H1 (cell line): ENCODE measurements at regions not wholly inside any gene's neighbourhood (a gene's known extent, or its start where the extent isn't known, plus 50 kb on each side); places are given as distances from the start of the nearest gene placed in this dataset.

Experiments
- CTCF ChIA-PET: fragments of 300-600 bp; sonication (Branson Sonifier 250); formaldehyde crosslinking; loops from one replicate; lab custom pipeline; 2021; ENCODE audit not compliant: partially characterized antibody; lab: Charles Lee
- POLR2A ChIA-PET: fragments of 300-600 bp; sonication (Branson Sonifier 250); formaldehyde crosslinking; loops from one replicate; lab custom pipeline; 2021; ENCODE audit warnings: inconsistent platforms; ENCODE audit not compliant: partially characterized antibody; lab: Charles Lee
- DNase-seq, 2 experiments: peaks; one replicate each; pipeline versions ENCODE4 v3.0.0 to v3.0.0-alpha.2; 2010 to 2022; ENCODE audit warnings: low spot score in 2 of 2, low read depth in 1 of 2, mixed read lengths in 1 of 2
- FAIRE-seq: peaks from 2 replicates; lab custom pipeline; 2011; peaks lifted over from hg19 to GRCh38; lab: Jason Lieb, UNC
- H2AFZ ChIP-seq: 2 replicates; pipeline ENCODE4 v1.8.1; 2012; ENCODE audit warnings: low read length, inconsistent platforms
- H2AK5ac ChIP-seq: 2 replicates; pipeline ENCODE4 v1.6.1; 2013; ENCODE audit warnings: low read depth, low read length
- H2BK120ac ChIP-seq: replicated peaks from 2 replicates; pipeline ENCODE3; 2013; ENCODE audit warnings: low read depth, low read length, inconsistent platforms
- H2BK12ac ChIP-seq: 2 replicates; pipeline ENCODE4 v1.6.1; 2013; ENCODE audit warnings: low read depth, low read length
- H2BK15ac ChIP-seq: 2 replicates; pipeline ENCODE4 v1.6.1; 2013; ENCODE audit warnings: low read length
- H2BK20ac ChIP-seq: 2 replicates; pipeline ENCODE4 v1.6.1; 2013; ENCODE audit warnings: low read length
- H2BK5ac ChIP-seq: 2 replicates; pipeline ENCODE4 v1.6.1; 2013; ENCODE audit warnings: low read depth, low read length
- H3K14ac ChIP-seq: 2 replicates; pipeline ENCODE4 v1.6.1; 2013; ENCODE audit warnings: inconsistent platforms; ENCODE audit not compliant: insufficient read length
- H3K18ac ChIP-seq: 2 replicates; pipeline ENCODE4 v1.6.1; 2013; ENCODE audit warnings: low read length; ENCODE audit errors: extremely low read depth
- H3K23ac ChIP-seq: 2 replicates; pipeline ENCODE4 v1.6.1; 2013; ENCODE audit warnings: inconsistent platforms; ENCODE audit not compliant: insufficient read length
- H3K23me2 ChIP-seq: 2 replicates; pipeline ENCODE4 v1.6.1; 2013; ENCODE audit warnings: low read depth, low read length
- H3K27ac ChIP-seq: 2 replicates; pipeline ENCODE4 v1.6.1; 2011; ENCODE audit warnings: low read depth, low read length, inconsistent platforms
- H3K27me3 ChIP-seq, 4 experiments: replicated peaks in 1 of 4; 1 replicate in 1 of 4; 2 replicates in 3 of 4; pipeline versions ENCODE4 v1.6.1 to v1.8.1; 2011 to 2013; ENCODE audit warnings: low read length in 3 of 4, mild to moderate bottlenecking in 3 of 4, inconsistent platforms in 2 of 4, mixed read lengths in 2 of 4, moderate library complexity in 1 of 4; ENCODE audit not compliant: control insufficient read depth in 3 of 4, insufficient read depth in 3 of 4; ENCODE audit errors: extremely low read depth in 1 of 4
- H3K36me3 ChIP-seq, 4 experiments: 2 replicates each; pipeline versions ENCODE4 v1.6.1 to v1.8.1; 2011 to 2013; ENCODE audit warnings: mild to moderate bottlenecking in 4 of 4, low read length in 3 of 4, moderate library complexity in 2 of 4, control low read depth in 1 of 4, inconsistent platforms in 1 of 4; ENCODE audit not compliant: insufficient read depth in 4 of 4, control insufficient read depth in 2 of 4
- H3K4ac ChIP-seq: replicated peaks from 2 replicates; pipeline ENCODE3; 2013; ENCODE audit warnings: low read length, low read depth, mixed read lengths, inconsistent platforms; ENCODE audit not compliant: insufficient read length
- H3K4me1 ChIP-seq, 4 experiments: replicated peaks in 1 of 4; 1 replicate in 1 of 4; 2 replicates in 3 of 4; pipeline versions ENCODE4 v1.6.1 to v1.8.1; 2011 to 2013; ENCODE audit warnings: low read length in 3 of 4, inconsistent platforms in 2 of 4, mixed read lengths in 1 of 4; ENCODE audit not compliant: insufficient read depth in 4 of 4, control insufficient read depth in 3 of 4
- H3K4me2 ChIP-seq, 2 experiments: 2 replicates each; pipeline versions ENCODE4 v1.6.1 to v1.8.1; 2011 to 2013; ENCODE audit warnings: low read depth in 2 of 2, low read length in 2 of 2, control low read depth in 1 of 2, inconsistent platforms in 1 of 2, mild to moderate bottlenecking in 1 of 2; ENCODE audit not compliant: insufficient read depth in 1 of 2
- H3K4me3 ChIP-seq, 4 experiments: fragments of 200-600, 300-600 bp in 1 of 4; sonication (generic), shearing (Covaris generic), sonication (Bioruptor Twin) in 1 of 4; 2 replicates each; pipeline versions ENCODE4 v1.5.1 to v1.8.1; 2011 to 2016; ENCODE audit warnings: low read length in 4 of 4, low read depth in 3 of 4, control low read depth in 2 of 4, inconsistent platforms in 2 of 4, mild to moderate bottlenecking in 2 of 4, mixed read lengths in 1 of 4, moderate library complexity in 1 of 4; ENCODE audit not compliant: insufficient read depth in 2 of 4; ENCODE audit errors: extremely low read depth in 1 of 4
- H3K56ac ChIP-seq: replicated peaks from 2 replicates; pipeline ENCODE3; 2013; ENCODE audit warnings: low read depth, mild to moderate bottlenecking, mixed read lengths, low read length, inconsistent platforms; ENCODE audit not compliant: insufficient read length
- H3K79me1 ChIP-seq: 2 replicates; pipeline ENCODE4 v1.6.1; 2013; ENCODE audit warnings: low read depth, low read length, control low read depth
- H3K79me2 ChIP-seq, 2 experiments: 2 replicates each; pipeline versions ENCODE4 v1.6.1 to v1.8.1; 2012 to 2013; ENCODE audit warnings: low read length in 2 of 2, mild to moderate bottlenecking in 2 of 2, inconsistent platforms in 1 of 2; ENCODE audit not compliant: insufficient read depth in 2 of 2, control insufficient read depth in 1 of 2
- H3K9ac ChIP-seq, 4 experiments: replicated peaks in 1 of 4; 1 replicate in 1 of 4; 2 replicates in 3 of 4; pipeline versions ENCODE4 v1.6.1 to v1.8.1; 2011 to 2013; ENCODE audit warnings: low read depth in 3 of 4, low read length in 3 of 4, control low read depth in 2 of 4, mild to moderate bottlenecking in 2 of 4, moderate library complexity in 2 of 4, inconsistent platforms in 1 of 4; ENCODE audit errors: extremely low read depth in 1 of 4
- H3K9me3 ChIP-seq, 2 experiments: 2 replicates each; pipeline versions ENCODE4 v1.6.1 to v1.8.1; 2012 to 2013; ENCODE audit warnings: mild to moderate bottlenecking in 2 of 2, moderate library complexity in 2 of 2, control low read depth in 1 of 2, inconsistent platforms in 1 of 2, low read depth in 1 of 2, low read length in 1 of 2, mixed read lengths in 1 of 2; ENCODE audit not compliant: insufficient read depth in 2 of 2
- H4K20me1 ChIP-seq, 2 experiments: replicated peaks in 1 of 2; 2 replicates each; pipeline versions ENCODE3 to v1.8.1; 2011 to 2013; ENCODE audit warnings: inconsistent platforms in 2 of 2, low read length in 2 of 2, mild to moderate bottlenecking in 1 of 2; ENCODE audit not compliant: insufficient read depth in 2 of 2, control insufficient read depth in 1 of 2
- H4K5ac ChIP-seq: 2 replicates; pipeline ENCODE4 v1.6.1; 2013; ENCODE audit warnings: low read length, low read depth, mixed read lengths, inconsistent platforms; ENCODE audit not compliant: insufficient read length
- H4K8ac ChIP-seq: 2 replicates; pipeline ENCODE4 v1.8.0; 2013; ENCODE audit warnings: mild to moderate bottlenecking, moderate library complexity, low read length, inconsistent platforms; ENCODE audit not compliant: insufficient read depth; ENCODE audit errors: extremely low read depth
- H4K91ac ChIP-seq: replicated peaks from 2 replicates; pipeline ENCODE3; 2013; ENCODE audit warnings: low read length, mixed read lengths, inconsistent platforms; ENCODE audit not compliant: insufficient read length
- BACH1 ChIP-seq: IDR thresholded peaks from 2 replicates; pipeline ENCODE4 v1.6.1; 2012; ENCODE audit warnings: low read length, improper control_type of control experiment
- CTBP2 ChIP-seq: IDR thresholded peaks from 2 replicates; pipeline ENCODE4 v1.7.0; 2011; ENCODE audit warnings: borderline replicate concordance, mild to moderate bottlenecking, moderate library complexity, mixed read lengths, low read length; ENCODE audit not compliant: insufficient read depth, insufficient read length
- E2F6 ChIP-seq: IDR thresholded peaks from 2 replicates; pipeline ENCODE4 v1.6.1; 2012; ENCODE audit warnings: inconsistent platforms
- HDAC6 ChIP-seq: IDR thresholded peaks from one replicate; pipeline ENCODE4 v1.7.1; 2012; ENCODE audit warnings: low read depth, mild to moderate bottlenecking, inconsistent platforms, low read length, moderate library complexity
- KDM1A ChIP-seq: fragments of 200-600, 300-600 bp; sonication (generic); IDR thresholded peaks from 2 replicates; pipeline ENCODE4 v1.7.1; 2016; ENCODE audit warnings: mild to moderate bottlenecking, low read length, borderline replicate concordance
- MAFK ChIP-seq: IDR thresholded peaks from 2 replicates; pipeline ENCODE4 v1.6.1; 2012; ENCODE audit warnings: low read depth, mild to moderate bottlenecking, improper control_type of control experiment, low read length
- PHF8 ChIP-seq: fragments of 200-600 bp; sonication (generic); conservative IDR thresholded peaks from 2 replicates; pipeline ENCODE4 v1.7.1; 2012; ENCODE audit warnings: low read depth, mild to moderate bottlenecking, inconsistent platforms, low read length, moderate library complexity
- POLR2A ChIP-seq, 2 experiments: IDR thresholded peaks; 1 replicate in 1 of 2; 2 replicates in 1 of 2; pipeline ENCODE4 v1.6.1; 2011; ENCODE audit warnings: low read depth in 2 of 2, low read length in 2 of 2, mild to moderate bottlenecking in 2 of 2; ENCODE audit errors: control extremely low read depth in 1 of 2
- RAD21 ChIP-seq, 2 experiments: IDR thresholded peaks in 1 of 2; conservative IDR thresholded peaks in 1 of 2; 2 replicates each; pipeline ENCODE4 v1.6.1; 2011; ENCODE audit warnings: low read depth in 2 of 2, low read length in 2 of 2, improper control_type of control experiment in 1 of 2, inconsistent platforms in 1 of 2, mild to moderate bottlenecking in 1 of 2, moderate library complexity in 1 of 2
- RBBP5 ChIP-seq: IDR thresholded peaks from 2 replicates; pipeline ENCODE4 v1.7.1; 2012; ENCODE audit warnings: low read depth, mild to moderate bottlenecking, inconsistent platforms, low read length, moderate library complexity, borderline replicate concordance
- RNF2 ChIP-seq: fragments of 200-900, 300-1000 bp; sonication (generic); IDR thresholded peaks from 2 replicates; pipeline ENCODE4 v1.7.1; 2016; ENCODE audit warnings: borderline replicate concordance, low read depth, mild to moderate bottlenecking, antibody characterized with exemption, low read length; ENCODE audit not compliant: poor library complexity, severe bottlenecking; ENCODE audit errors: missing control alignments
- SP4 ChIP-seq: IDR thresholded peaks from 2 replicates; pipeline ENCODE4 v1.6.1; 2012; ENCODE audit warnings: low read length, inconsistent platforms
- TAF1 ChIP-seq: IDR thresholded peaks from 2 replicates; pipeline ENCODE4 v1.6.1; 2011; ENCODE audit warnings: mild to moderate bottlenecking, low read depth, low read length
- TAF7 ChIP-seq: optimal IDR thresholded peaks from 2 replicates; pipeline ENCODE3; 2011; ENCODE audit warnings: low read depth, mild to moderate bottlenecking, inconsistent platforms, low read length, moderate library complexity, borderline replicate concordance
- YY1 ChIP-seq: IDR thresholded peaks from 2 replicates; pipeline ENCODE4 v1.6.1; 2011; ENCODE audit warnings: low read depth, mild to moderate bottlenecking, low read length

DNA sequence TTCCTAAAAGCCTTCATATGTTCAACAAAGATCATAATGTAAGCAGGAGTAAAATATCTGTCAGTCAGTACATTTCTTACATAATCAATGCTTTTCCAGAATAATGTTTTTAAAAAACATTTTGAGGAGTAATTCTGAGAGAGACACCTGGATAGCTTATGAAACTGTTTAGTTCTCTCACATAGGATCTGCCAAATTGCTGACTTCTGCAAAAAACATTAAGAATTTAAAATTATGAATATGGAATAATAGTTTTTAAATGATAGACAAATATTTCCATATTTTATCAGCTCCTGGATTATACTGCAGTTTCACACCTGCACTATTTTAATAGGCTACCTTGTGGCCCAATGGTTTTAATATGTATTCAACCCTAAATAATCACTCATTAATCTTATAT lies 142.7 kb upstream of the RUNX1 start:
- no peaks in the 10 kb centered on the region for H3K4me1 ChIP-seq
- no peaks in the 10 kb centered on the region for H3K79me2 ChIP-seq
- no peak overlapping the region for H2AK5ac ChIP-seq
- H3K79me1 ChIP-seq: no peaks in the 10 kb centered on the region
- no peak overlapping the region for H3K27ac ChIP-seq
- H2BK5ac ChIP-seq: no peak overlapping the region
- ChIA-PET POLR2A (no interaction called here), CTCF (no interaction called here)
- H3K23me2 ChIP-seq: no peaks in the 10 kb centered on the region; the same call in 1 of the 2 replicates
- H2BK120ac ChIP-seq: no peak overlapping the region
- no peak overlapping the region for H4K8ac ChIP-seq
- H2BK20ac ChIP-seq: no peak overlapping the region
- H4K91ac ChIP-seq: no peak overlapping the region
- H3K18ac ChIP-seq: no peak overlapping the region
- H2AFZ ChIP-seq: no peak overlapping the region
- no peaks in the 10 kb centered on the region for H3K36me3 ChIP-seq
- no peak overlapping the region for H4K5ac ChIP-seq
- no peak overlapping the region for H3K23ac ChIP-seq
- no peak overlapping the region for H3K4ac ChIP-seq
- no peak overlapping the region for H3K4me2 ChIP-seq
- H3K4me3 ChIP-seq: no peak overlapping the region
- H3K9ac ChIP-seq: no peak overlapping the region
- H3K9me3 ChIP-seq: no peaks in the 10 kb centered on the region
- no peak overlapping the region for H2BK15ac ChIP-seq
- H3K27me3 ChIP-seq: no peaks in the 10 kb centered on the region
- DNase-seq (no peak), FAIRE-seq (no peak)
- H3K14ac ChIP-seq: no peak overlapping the region
- no peak overlapping the region for H3K56ac ChIP-seq
- H4K20me1 ChIP-seq: no peaks in the 10 kb centered on the region
- no peak overlapping the region for H2BK12ac ChIP-seq
- TF ChIP-seq RAD21 (IDR thresholded peaks at IDR 0.05 in 1 of 2, conservative IDR thresholded peaks at IDR 0.05 in 1 of 2; ENCODE audit: low read depth in 2 of 2, low read length in 2 of 2) (no peak), MAFK (no peak), TAF1 (no peak), YY1 (no peak), E2F6 (no peak), PHF8 (no peak), HDAC6 (no peak), RNF2 (no peak), TAF7 (no peak), KDM1A (no peak), BACH1 (no peak), POLR2A (IDR thresholded peaks at IDR 0.05; ENCODE audit: control extremely low read depth in 1 of 2, low read depth in 2 of 2, low read length in 2 of 2) (no peak), CTBP2 (no peak), SP4 (no peak), RBBP5 (no peak)
